HAP-1 (cell line): ENCODE measurements at regions not wholly inside any gene's neighbourhood (a gene's known extent, or its start where the extent isn't known, plus 50 kb on each side); places are given as distances from the start of the nearest gene placed in this dataset.

ENCODE experiments used
- DNase-seq, 2 experiments: peaks; one replicate each; pipeline ENCODE4 v3.0.0-alpha.2; 2016 to 2020; ENCODE audit warnings: low spot score in 2 of 2
- H3K27me3 ChIP-seq: fragments of 250-450 bp; sonication (Bioruptor Pico); 2 replicates; pipeline ENCODE4 v1.5.1; 2020; ENCODE audit warnings: low read depth, mild to moderate bottlenecking, moderate library complexity
- H3K36me3 ChIP-seq: fragments of 250-450 bp; sonication (Bioruptor Pico); replicated peaks from 2 replicates; pipeline ENCODE4 v1.5.1; 2020; ENCODE audit warnings: mild to moderate bottlenecking
- H3K4me1 ChIP-seq: fragments of 250-450 bp; sonication (Bioruptor Pico); 2 replicates; pipeline ENCODE4 v1.5.1; 2020; ENCODE audit warnings: mild to moderate bottlenecking
- H3K4me3 ChIP-seq: fragments of 250-450 bp; sonication (Bioruptor Pico); 2 replicates; pipeline ENCODE4 v1.5.1; 2020; ENCODE audit warnings: mild to moderate bottlenecking, moderate library complexity
- H3K9me3 ChIP-seq: fragments of 250-450 bp; sonication (Bioruptor Pico); 2 replicates; pipeline ENCODE4 v1.5.1; 2020; ENCODE audit warnings: mild to moderate bottlenecking, moderate library complexity
- in situ Hi-C: fragments of 300-500 bp; cut with MboI; formaldehyde crosslinking; loops from 3 replicates; pipeline ENCODE4 v1.14.3; 2020; ENCODE audit warnings: low sequenced_read_pairs, inconsistent platforms, mixed read lengths

DNA sequence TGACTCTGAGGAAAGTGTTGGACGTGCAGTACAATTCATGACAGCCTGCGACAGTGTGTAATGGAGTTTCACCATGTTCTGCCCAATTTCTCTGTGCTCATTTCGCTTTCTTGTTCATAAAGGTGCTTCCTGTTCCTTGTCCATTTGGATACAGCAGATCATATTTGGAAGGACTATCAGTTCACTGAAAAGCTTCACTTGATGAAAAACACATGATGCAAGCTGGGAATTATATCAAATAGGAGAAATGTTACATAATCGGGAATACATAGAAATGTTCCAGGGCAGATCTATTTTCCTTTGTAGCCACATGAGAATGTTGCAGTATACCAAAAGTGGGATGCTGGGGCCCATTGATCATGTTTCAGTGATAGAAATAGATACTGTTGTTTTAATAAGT lies 266.3 kb upstream of the SLC14A2 start:
- in situ Hi-C loops: no loop called here
- Histone ChIP-seq H3K36me3 (no peaks in the 10 kb centered on the region), H3K9me3 (no peaks in the 10 kb centered on the region), H3K27me3 (no peaks in the 10 kb centered on the region), H3K4me1 (no peaks in the 10 kb centered on the region), H3K4me3 (no peak overlapping the region)
- no peak for DNase-seq

DNA sequence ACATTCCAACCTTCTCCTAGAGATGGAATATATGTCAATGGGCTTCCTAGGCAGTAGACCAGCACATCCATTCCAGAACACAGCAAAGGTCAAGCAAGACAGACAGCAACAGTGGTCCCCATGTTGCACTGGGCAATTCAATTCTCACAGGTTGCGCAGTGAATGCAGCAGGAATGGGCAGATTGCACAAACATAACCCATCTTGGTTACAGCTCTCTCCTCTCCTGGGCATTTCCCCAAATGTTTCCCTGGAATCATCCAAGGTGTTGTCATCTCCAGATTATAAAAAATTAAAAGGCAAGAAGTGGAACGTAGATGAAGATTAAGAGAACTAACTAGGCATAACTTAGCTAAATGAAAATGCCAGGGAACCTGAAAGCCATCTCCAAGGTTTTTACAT lies 265.8 kb upstream of the SLC14A2 start:
- Histone ChIP-seq H3K4me1 (no peaks in the 10 kb centered on the region), H3K27me3 (no peaks in the 10 kb centered on the region), H3K9me3 (no peaks in the 10 kb centered on the region), H3K36me3 (no peaks in the 10 kb centered on the region), H3K4me3 (no peak overlapping the region)
- DNase-seq: no peak
- in situ Hi-C loops: no loop called here

- in situ Hi-C loops: no loop called here
- DNase-seq: no peak
Observed at GRCh38 chr18:45350404-45351156, 264.7 kb upstream of the SLC14A2 start.

GRCh38 chr18:45352874-45353273 lies 262.4 kb upstream of the SLC14A2 start:
- Histone ChIP-seq H3K9me3 (no peaks in the 10 kb centered on the region), H3K36me3 (no peaks in the 10 kb centered on the region), H3K4me3 (no peak overlapping the region), H3K4me1 (no peaks in the 10 kb centered on the region), H3K27me3 (no peaks in the 10 kb centered on the region)
- DNase-seq: no peak
- in situ Hi-C loops: no loop called here

More at GRCh38 chr18:45350404-45351156, 264.7 kb upstream of the SLC14A2 start:
- H3K4me3 ChIP-seq: no peak overlapping the region
- H3K4me1 ChIP-seq: no peaks in the 10 kb centered on the region
- H3K27me3 ChIP-seq: no peaks in the 10 kb centered on the region
- H3K36me3 ChIP-seq: no peaks in the 10 kb centered on the region
- H3K9me3 ChIP-seq: no peaks in the 10 kb centered on the region

DNA sequence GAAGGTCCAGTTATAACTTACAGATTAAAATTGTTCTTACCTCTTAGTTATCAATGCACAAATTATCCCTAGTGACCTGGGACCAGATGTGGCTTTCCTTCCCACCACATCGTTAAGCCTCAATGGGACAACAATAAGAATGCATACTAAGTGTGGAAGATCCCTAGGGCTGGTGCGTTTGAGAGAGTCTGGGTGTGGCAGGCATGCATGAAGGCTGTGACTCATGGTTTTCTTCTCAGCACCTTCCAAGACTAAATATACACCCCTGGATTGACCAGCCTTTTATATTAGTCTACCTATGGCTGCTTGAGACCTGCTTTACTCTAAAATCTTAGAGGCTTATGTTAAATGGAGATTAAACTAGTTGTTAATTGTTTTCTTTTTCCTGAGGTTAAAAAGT lies 261.7 kb upstream of the SLC14A2 start:
- Histone ChIP-seq H3K4me1 (no peaks in the 10 kb centered on the region), H3K4me3 (no peak overlapping the region), H3K9me3 (no peaks in the 10 kb centered on the region), H3K36me3 (no peaks in the 10 kb centered on the region), H3K27me3 (no peaks in the 10 kb centered on the region)
- no peak for DNase-seq
- in situ Hi-C loops: no loop called here

GRCh38 chr18:45355944-45356520 lies 259.2 kb upstream of the SLC14A2 start:
- DNase-seq: no peak
- no peaks in the 10 kb centered on the region for H3K36me3 ChIP-seq
- no peaks in the 10 kb centered on the region for H3K4me1 ChIP-seq
- H3K27me3 ChIP-seq: no peaks in the 10 kb centered on the region
- in situ Hi-C loops: no loop called here
- no peaks in the 10 kb centered on the region for H3K9me3 ChIP-seq
- no peak overlapping the region for H3K4me3 ChIP-seq

- Histone ChIP-seq H3K4me3 (no peak overlapping the region), H3K27me3 (no peaks in the 10 kb centered on the region), H3K4me1 (no peaks in the 10 kb centered on the region), H3K36me3 (no peaks in the 10 kb centered on the region), H3K9me3 (no peaks in the 10 kb centered on the region)
- no peak for DNase-seq
- in situ Hi-C loops: no loop called here
Observed at GRCh38 chr18:45357686-45358470, 257.4 kb upstream of the SLC14A2 start.

GRCh38 chr18:45359275-45360009 lies 255.8 kb upstream of the SLC14A2 start:
- Histone ChIP-seq H3K36me3 (no peaks in the 10 kb centered on the region), H3K9me3 (no peaks in the 10 kb centered on the region), H3K4me1 (no peaks in the 10 kb centered on the region), H3K27me3 (no peaks in the 10 kb centered on the region), H3K4me3 (no peak overlapping the region)
- in situ Hi-C loops: no loop called here
- no peak for DNase-seq

GRCh38 chr18:45361125-45361851 lies 254.0 kb upstream of the SLC14A2 start:
- H3K9me3 ChIP-seq: no peaks in the 10 kb centered on the region
- H3K27me3 ChIP-seq: no peaks in the 10 kb centered on the region
- no peaks in the 10 kb centered on the region for H3K4me1 ChIP-seq
- H3K36me3 ChIP-seq: no peaks in the 10 kb centered on the region
- DNase-seq: no peak
- H3K4me3 ChIP-seq: no peak overlapping the region
- in situ Hi-C loops: no loop called here

DNA sequence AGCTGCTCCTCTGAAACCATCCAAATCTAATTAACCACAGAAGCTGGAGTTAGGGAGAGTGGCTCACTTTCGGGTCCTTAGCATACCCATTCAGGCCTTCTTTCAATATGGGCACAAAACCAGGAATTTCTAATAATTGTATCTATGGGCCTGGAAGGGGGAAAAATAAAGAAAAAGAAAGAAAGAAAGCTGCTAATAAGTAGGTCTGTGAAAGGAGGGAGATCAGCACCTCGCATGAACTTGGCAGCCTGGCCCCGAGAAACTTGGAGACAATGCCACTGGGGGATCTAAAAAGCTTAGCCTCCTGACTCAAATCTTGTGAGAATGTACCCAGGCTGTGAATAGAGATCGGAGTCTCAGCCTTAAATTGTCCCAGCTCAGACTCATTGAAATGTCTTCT lies 252.1 kb upstream of the SLC14A2 start:
- no peaks in the 10 kb centered on the region for H3K27me3 ChIP-seq
- H3K36me3 ChIP-seq: no peaks in the 10 kb centered on the region
- no peak for DNase-seq
- no peaks in the 10 kb centered on the region for H3K9me3 ChIP-seq
- H3K4me3 ChIP-seq: no peak overlapping the region
- in situ Hi-C loops: no loop called here
- H3K4me1 ChIP-seq: no peaks in the 10 kb centered on the region

- H3K9me3 ChIP-seq: no peaks in the 10 kb centered on the region
- in situ Hi-C loops: no loop called here
Observed at GRCh38 chr18:45365835-45366234, 249.4 kb upstream of the SLC14A2 start.

GRCh38 chr18:45370255-45371010 lies 244.8 kb upstream of the SLC14A2 start:
- DNase-seq: no peak

More at GRCh38 chr18:45365835-45366234, 249.4 kb upstream of the SLC14A2 start:
- no peak for DNase-seq
- Histone ChIP-seq H3K27me3 (no peaks in the 10 kb centered on the region), H3K4me3 (no peak overlapping the region), H3K36me3 (no peaks in the 10 kb centered on the region), H3K4me1 (no peaks in the 10 kb centered on the region)

More at GRCh38 chr18:45370255-45371010, 244.8 kb upstream of the SLC14A2 start:
- Histone ChIP-seq H3K4me3 (no peak overlapping the region), H3K27me3 (no peaks in the 10 kb centered on the region), H3K9me3 (no peaks in the 10 kb centered on the region), H3K4me1 (no peaks in the 10 kb centered on the region), H3K36me3 (no peaks in the 10 kb centered on the region)
- in situ Hi-C loops: no loop called here
